Stimulated activated CD4-positive, alpha-beta T cell treated with anti-CD3 and anti-CD28 coated beads, Interleukin-4, amount 100 ng/mL, for 1 hour (primary cell): ENCODE measurements at regions not wholly inside any gene's neighbourhood (a gene's known extent, or its start where the extent isn't known, plus 50 kb on each side); places are given as distances from the start of the nearest gene placed in this dataset.
"Not testable (repeated sequence)": the region's sequence is repeated elsewhere in the genome, so short reads cannot be mapped to it uniquely, and the experiment has no call there.

Experiments
- DNase-seq: peaks from one replicate; pipeline ENCODE4 v3.0.0-alpha.2; 2020

DNA sequence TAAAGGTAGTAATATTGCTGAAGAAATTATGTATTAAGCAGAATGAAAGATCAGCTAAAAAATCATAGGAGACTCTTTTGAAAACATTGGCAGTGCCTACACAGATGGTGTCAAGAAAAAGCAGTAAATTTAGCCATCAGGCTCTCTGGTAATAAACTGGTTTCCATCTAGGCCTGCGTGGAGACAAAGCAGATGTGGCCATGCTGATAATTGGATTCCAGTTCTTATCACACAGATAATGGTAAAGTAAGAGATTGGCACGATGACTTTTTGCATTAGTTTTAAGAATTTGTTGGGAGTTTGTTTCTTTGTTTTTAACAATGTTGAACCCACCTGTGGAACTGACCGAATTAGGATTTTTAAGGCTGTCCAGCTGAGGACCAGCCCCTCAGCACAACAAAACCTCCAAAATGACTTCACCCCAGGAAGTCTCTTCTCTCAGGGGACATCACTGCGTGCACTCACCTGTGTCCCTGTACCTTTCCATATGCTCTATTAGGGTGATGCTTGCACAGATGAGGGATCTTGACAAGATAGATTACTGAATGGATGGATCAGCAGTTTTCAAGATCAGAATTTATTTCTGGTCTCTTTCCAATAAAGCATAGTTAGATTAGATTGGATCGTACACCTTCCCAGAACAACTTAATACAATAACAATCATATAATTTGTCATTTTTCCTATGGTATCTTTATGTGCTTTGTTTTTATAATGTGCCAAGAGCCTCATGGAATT lies 69.1 kb upstream of the DNAJC10 start:
- no peak for DNase-seq

DNA sequence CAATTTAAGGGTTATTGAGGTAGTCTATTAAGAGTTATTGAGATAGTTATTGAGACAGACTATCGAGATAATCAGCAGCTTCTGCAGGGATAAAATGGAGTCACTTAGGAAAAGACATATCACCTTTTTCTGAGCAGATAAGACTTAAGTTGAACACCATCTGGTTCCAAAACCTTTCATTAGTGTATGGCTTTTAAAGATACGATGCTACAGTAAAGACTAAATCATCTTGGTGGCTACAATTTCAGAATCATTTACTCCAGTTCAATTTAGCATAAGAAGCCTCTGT lies 68.6 kb upstream of the DNAJC10 start:
- DNase-seq = no peak

DNA sequence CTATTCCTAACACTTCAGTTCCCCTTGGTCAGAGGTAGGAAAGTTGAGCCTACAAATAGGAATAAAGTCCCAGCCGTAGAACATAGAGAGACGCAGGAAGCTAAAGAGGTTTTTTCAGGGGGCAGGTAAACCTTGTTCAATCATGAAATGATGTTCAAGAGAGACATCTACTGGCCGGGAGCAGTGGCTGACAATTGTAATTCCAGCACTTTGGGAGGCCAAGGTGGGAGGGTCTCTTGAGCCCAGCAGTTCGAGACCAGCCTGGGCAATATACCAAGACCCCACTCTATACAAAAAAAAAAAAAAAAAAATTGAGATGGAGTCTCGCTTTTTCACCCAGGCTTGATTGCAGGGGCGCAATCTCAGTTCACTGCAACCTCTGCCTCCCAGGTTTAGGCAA lies 66.7 kb upstream of the DNAJC10 start:
- DNase-seq = no peak

DNA sequence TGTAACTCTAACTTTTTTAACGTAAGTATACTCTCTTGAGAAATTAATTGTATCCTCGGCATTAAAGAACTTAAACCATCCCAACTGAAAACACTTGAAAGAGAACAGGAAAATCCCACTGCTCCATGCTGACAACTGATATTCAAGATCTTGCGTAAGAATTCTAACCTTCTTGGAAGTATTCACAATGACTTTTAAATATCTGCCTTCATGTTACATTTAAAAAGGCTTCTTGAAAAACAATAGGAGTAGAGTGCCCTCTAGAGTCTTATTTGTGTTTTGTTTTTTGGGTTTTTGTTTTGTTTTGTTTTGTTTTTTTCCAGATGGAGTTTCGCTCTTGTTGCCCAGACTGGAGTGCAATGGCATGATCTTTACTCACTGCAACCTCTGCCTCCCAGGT lies 65.4 kb upstream of the DNAJC10 start:
- DNase-seq = no peak

DNA sequence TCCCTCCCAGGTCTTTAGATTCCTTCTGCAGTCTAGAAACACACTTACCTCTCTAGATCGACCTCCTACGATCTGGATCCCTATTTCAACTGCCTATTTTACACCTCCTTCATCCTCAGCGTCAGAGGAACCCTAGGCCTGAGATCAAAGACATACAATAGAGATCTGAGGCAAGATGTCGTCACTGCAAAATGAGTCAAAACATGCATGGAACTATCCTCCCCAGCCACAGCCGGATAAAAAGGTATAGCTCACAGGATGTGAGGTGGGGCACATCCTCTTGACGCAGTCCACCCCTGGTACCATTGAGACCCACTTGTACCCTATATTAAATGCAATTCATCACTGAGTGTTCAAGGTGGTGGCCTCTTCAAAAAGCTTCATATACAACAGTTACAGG lies 63.7 kb upstream of the DNAJC10 start:
- DNase-seq = no peak

DNA sequence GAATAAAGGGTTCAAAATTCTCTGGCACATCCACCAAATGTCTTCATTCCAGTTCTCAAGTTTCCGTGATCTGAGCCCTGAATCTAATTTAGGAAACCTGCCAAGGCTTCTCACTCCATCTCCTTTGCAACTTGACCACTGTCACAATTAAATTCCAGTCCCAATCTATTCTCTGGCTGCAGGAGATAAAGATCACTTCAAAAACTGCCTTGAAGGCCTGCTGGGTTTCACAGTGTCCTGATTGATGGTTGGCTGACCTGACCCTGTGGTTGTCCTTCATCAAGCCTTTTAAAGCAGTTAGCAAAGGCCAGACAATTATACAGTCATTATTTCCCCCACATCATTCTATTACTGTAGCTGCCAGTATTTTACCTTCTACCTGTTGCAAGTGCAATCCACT lies 60.3 kb upstream of the DNAJC10 start:
- DNase-seq = no peak

DNA sequence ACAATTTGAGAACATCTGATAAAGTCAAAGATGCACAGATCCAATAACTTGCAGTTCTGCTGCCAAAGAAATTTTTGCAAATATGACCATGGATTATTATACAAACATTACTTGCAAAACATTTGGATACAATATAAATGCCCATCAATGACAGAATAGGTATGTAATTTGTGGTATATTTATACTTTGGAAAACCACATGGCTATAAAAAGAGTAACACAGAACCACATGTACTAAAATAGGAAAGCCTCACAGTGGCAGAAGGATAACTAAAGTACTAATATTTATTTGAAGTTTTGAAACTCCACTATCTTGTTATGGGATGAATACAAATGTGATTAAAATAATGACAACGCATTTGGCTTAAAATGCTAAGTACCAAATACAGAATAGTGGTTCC lies 51.8 kb upstream of the DNAJC10 start:
- DNase-seq = no peak

DNA sequence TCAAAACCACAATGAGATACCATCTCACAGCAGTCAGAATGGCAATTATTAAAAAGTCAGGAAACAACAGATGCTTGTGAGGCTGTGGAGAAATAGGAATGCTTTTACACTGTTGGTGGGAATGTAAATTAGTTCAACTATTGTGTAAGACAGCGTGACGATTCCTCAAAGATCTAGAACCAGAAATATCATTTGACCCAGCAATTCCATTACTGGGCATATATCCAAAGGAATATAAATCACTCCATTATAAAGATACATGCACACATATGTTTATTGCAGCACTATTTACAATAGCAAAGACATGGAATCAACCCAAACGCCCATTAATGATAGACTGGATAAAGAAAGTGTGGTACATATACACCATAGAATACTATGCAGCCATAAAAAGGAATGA lies 50.6 kb upstream of the DNAJC10 start:
- not testable (repeated sequence) for DNase-seq
